Testis (tissue), 2 donors: ENCODE measurements at regions not wholly inside any gene's neighbourhood (a gene's known extent, or its start where the extent isn't known, plus 50 kb on each side); places are given as distances from the start of the nearest gene placed in this dataset.

ENCODE experiments used
- CTCF ChIP-seq, 3 experiments: fragments of 450-650 bp in 2 of 3; fragments of 200-600 bp in 1 of 3; sonication (generic) in 1 of 3; IDR thresholded peaks; one replicate each; pipeline ENCODE4 v1.5.1; 2016 to 2019; ENCODE audit warnings: antibody characterized with exemption in 3 of 3, mild to moderate bottlenecking in 2 of 3, moderate library complexity in 1 of 3
- POLR2A ChIP-seq: fragments of 450-650 bp; IDR thresholded peaks from one replicate; pipeline ENCODE4 v1.6.1; 2017; ENCODE audit warnings: antibody characterized with exemption, mild to moderate bottlenecking, moderate library complexity

- TF ChIP-seq CTCF (IDR thresholded peaks at IDR 0.05) (no peak), POLR2A (no peak)
Observed at GRCh38 chr2:228344531-228344930, 163.0 kb upstream of the SPHKAP start.
